ENCODE measurements at regions not wholly inside any gene's neighbourhood (a gene's known extent, or its start where the extent isn't known, plus 50 kb on each side); places are given as distances from the start of the nearest gene placed in this dataset.
A peak's percentile ranks its signal among the peaks of the same experiment; 100 is the strongest.

GRCh38 chr2:104045071-104045470 is 808.8 kb upstream of the POU3F3 start:
- no peak for DNase-seq (ENCODE audit: low spot score)

GRCh38 chr2:104046466-104046865 is 807.4 kb upstream of the POU3F3 start:
- no peak for DNase-seq (ENCODE audit: low spot score)

GRCh38 chr2:104047516-104047915 is 806.4 kb upstream of the POU3F3 start:
- DNase-seq (ENCODE audit: low spot score): no peak

- DNase-seq (ENCODE audit: low spot score): no peak
Observed at GRCh38 chr2:104049438-104049837, 804.5 kb upstream of the POU3F3 start.

GRCh38 chr2:104049981-104050380 is 803.9 kb upstream of the POU3F3 start:
- DNase-seq (ENCODE audit: low spot score): no peak

GRCh38 chr2:104050656-104051242 is 803.2 kb upstream of the POU3F3 start:
- DNase-seq (ENCODE audit: low spot score): no peak

GRCh38 chr2:104051766-104052165 is 802.1 kb upstream of the POU3F3 start:
- no peak for DNase-seq (ENCODE audit: low spot score)

- no peak for DNase-seq (ENCODE audit: low spot score)
Observed at GRCh38 chr2:104052356-104052755, 801.6 kb upstream of the POU3F3 start.

GRCh38 chr2:104056451-104056850 is 797.5 kb upstream of the POU3F3 start:
- DNase-seq (ENCODE audit: low spot score): no peak

GRCh38 chr2:104068665-104069064 is 785.2 kb upstream of the POU3F3 start:
- no peak for DNase-seq (ENCODE audit: low spot score)

GRCh38 chr2:104077573-104077972 is 776.3 kb upstream of the POU3F3 start:
- no peak for DNase-seq (ENCODE audit: low spot score)

- no peak for DNase-seq (ENCODE audit: low spot score)
Observed at GRCh38 chr2:104078431-104079157, 775.3 kb upstream of the POU3F3 start.

GRCh38 chr2:104088745-104089144 is 765.2 kb upstream of the POU3F3 start:
- no peak for DNase-seq (ENCODE audit: low spot score)

- DNase-seq (ENCODE audit: low spot score): no peak
Observed at GRCh38 chr2:104090407-104090806, 763.5 kb upstream of the POU3F3 start.

- DNase-seq (ENCODE audit: low spot score): no peak
Observed at GRCh38 chr2:104091894-104092293, 762.0 kb upstream of the POU3F3 start.

- no peak for DNase-seq (ENCODE audit: low spot score)
Observed at GRCh38 chr2:104092886-104093285, 761.0 kb upstream of the POU3F3 start.

GRCh38 chr2:104102615-104103014 is 751.3 kb upstream of the POU3F3 start:
- DNase-seq (ENCODE audit: low spot score): no peak

GRCh38 chr2:104109356-104109755 is 744.6 kb upstream of the POU3F3 start:
- DNase-seq (ENCODE audit: low spot score): no peak

GRCh38 chr2:104118889-104119288 is 735.0 kb upstream of the POU3F3 start:
- DNase-seq (ENCODE audit: low spot score): no peak

- peak; percentile 49 for DNase-seq (ENCODE audit: low spot score)
Observed at GRCh38 chr2:104120171-104120570, 733.7 kb upstream of the POU3F3 start.

- no peak for DNase-seq (ENCODE audit: low spot score)
Observed at GRCh38 chr2:104125096-104125495, 728.8 kb upstream of the POU3F3 start.

- DNase-seq (ENCODE audit: low spot score): no peak
Observed at GRCh38 chr2:104127049-104127770, 726.7 kb upstream of the POU3F3 start.

- no peak for DNase-seq (ENCODE audit: low spot score)
Observed at GRCh38 chr2:104140361-104140760, 713.6 kb upstream of the POU3F3 start.

Measured in putamen (tissue), 1 donor.